ENCODE measurements at regions not wholly inside any gene's neighbourhood (a gene's known extent, or its start where the extent isn't known, plus 50 kb on each side); places are given as distances from the start of the nearest gene placed in this dataset.

GRCh38 chr1:219520241-219520640 is 92.7 kb downstream of the ZC3H11B start:
- no peak for DNase-seq

DNA sequence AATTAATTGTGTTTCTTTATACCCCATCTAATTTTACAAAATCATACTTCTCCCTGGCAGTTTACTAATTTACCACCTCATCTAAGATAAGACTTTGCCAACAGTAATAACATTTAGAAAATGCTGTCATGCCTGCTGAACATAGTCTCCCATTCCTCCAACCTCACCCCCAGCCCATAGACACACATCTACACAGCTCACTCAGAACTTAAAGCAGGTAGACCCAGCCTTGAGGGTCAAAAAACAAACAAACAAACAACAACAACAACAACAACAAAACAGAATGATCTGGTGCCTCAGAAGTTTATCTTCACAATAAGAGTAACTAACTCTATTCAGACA is 94.0 kb downstream of the ZC3H11B start:
- DNase-seq = no peak

DNA sequence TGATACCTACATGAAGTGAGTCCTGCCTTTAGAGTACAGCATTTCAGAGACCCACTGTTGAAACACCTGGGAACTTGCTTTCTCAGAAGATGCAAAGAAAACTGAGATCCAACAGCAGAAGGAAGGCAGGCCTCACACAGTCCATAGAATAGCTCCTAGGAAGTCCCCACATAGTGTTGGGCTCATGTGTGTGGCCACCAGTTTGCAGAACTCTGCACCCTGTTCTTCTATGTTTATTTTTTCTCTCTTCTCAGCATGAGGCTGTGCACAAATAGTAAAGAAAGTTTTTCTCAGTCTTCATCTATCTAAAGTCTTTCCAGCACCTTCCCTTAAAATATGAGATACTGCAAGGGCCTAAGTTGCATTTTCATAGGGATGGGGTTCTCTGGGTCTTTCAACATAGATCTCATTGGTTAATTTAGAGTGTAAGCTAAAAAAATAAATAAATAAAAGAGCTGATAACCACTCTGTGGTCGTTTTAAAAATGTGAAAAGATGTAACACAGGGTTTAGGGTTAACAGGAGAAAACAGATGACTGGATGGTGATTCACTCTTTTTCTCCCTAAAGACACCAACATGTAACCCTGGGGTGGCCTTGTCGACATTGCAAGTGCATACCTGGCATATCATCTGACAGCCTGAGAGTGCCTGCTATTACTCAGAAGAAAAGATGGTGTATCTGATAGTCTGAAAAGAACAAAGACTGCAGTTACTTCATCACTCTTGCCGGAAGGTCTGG is 94.6 kb downstream of the ZC3H11B start:
- DNase-seq = no peak

- DNase-seq = no peak
These were observed 95.9 kb downstream of the ZC3H11B start for GRCh38 chr1:219517031-219517430.

GRCh38 chr1:219514728-219515127 is 98.2 kb downstream of the ZC3H11B start:
- DNase-seq = no peak

DNA sequence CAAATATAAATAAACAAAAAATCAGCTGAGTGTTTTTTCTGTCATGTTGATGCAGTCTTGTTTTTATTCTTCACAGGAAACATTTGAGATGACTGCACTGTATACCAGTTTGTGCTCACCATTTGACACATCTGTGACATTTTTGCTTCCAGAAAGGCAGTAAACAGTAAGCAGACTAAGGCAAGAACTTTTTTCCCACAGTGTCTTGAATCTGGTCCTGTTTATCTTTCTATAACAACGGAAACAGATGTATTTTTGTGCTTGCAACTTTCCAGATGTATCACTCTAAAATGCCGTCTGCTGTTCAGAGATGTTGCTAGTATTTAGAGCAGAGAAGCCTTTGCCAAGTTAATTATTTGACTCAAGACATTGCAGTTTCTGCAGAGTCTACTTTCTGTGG is 105.5 kb downstream of the ZC3H11B start:
- DNase-seq = no peak

DNA sequence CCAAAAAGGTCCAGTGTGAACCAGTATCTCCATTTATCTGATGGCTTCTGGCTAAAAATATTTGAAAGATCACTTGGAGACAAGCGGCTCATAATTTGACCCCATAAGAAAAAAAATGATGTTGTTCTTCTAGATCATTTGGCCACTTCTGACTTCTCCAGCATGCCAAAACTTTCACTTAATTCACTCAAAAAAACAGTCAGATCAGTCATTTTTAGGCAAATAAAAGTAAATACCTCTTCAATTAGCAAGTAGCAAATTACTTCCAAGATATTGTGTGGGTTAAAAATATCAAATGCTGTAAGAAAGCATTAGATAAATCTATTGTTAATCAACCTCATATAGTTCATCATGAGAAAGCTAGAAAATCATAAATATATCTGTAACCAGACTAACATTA is 106.0 kb downstream of the ZC3H11B start:
- no peak for DNase-seq

- no peak for DNase-seq
These were observed 106.4 kb downstream of the ZC3H11B start for GRCh38 chr1:219506473-219506899.

GRCh38 chr1:219505886-219506285 is 107.0 kb downstream of the ZC3H11B start:
- DNase-seq = no peak

DNA sequence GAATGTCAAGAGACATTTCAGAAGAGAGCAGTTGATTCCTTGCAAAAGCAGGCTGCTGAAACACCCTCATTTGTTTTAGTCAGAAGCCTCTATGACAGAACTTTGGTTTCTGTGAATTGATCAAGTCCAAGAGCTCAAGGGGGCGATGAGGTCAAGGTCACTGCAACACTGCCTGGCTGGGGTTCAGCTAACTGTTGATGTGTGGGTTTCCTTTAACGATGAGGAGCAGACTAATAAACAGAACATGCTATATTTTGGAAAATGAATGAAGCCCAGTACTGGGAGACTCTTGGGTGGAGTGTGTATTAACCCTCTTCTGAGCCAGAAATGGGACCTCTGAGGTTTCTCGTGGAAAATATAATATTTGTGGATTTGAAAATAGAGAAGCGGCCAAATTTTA is 109.3 kb downstream of the ZC3H11B start:
- DNase-seq = no peak

GRCh38 chr1:219500327-219500897 is 112.5 kb downstream of the ZC3H11B start:
- no peak for DNase-seq

DNA sequence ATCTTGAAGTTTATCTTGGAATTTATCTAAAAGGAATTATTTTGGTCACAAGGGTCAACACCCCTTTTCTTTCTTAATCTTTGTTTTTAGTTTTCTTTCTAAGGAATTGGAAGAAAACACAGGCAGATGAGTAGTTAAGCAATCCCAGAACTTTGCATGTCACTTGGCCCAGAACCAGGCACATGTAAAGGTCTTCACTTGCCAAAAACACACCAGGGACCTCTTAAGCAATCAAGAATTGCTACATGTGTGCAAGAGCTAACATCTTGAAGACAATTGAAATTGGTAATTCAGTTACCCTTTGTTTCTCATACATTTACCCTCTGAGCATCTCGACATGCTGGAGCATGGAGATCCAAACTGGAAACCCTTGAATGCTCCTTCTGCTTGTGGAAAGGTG is 114.2 kb downstream of the ZC3H11B start:
- no peak for DNase-seq

DNA sequence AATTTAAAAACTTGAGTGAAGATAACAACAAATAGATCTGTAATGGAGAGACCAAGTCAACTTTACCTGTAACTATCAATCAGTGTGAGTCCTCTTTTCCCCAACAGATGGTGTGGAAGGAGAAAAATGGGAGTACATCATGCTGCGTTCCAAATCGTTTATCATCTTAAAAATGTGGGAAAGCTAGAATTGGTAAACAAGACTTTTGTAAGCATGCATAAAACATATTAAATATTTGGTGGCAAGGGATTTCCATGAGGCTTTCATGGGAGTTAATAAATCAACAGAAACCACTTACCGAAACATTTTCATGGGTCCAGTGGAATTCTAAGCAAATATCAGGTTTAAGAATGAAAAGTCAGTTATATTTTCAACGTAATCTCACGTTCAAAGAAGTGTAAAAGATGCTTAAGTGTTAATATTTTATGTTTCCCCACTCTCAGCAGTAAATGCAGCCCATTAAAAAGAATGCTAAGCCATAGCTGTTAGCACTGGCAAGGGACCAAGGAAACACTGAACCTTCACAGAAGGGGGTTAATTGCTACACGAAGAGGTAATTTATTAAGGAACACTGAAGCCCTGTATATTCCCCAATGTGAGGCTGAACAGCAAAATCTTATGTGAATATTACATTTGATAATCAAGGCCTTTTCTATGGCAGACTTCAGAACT is 117.0 kb downstream of the ZC3H11B start:
- DNase-seq = no peak

GRCh38 chr1:219492717-219493116 is 120.2 kb downstream of the ZC3H11B start:
- no peak for DNase-seq

- DNase-seq = no peak
These were observed 122.3 kb downstream of the ZC3H11B start for GRCh38 chr1:219490566-219490965.

GRCh38 chr1:219489636-219490035 is 123.3 kb downstream of the ZC3H11B start:
- DNase-seq = no peak

DNA sequence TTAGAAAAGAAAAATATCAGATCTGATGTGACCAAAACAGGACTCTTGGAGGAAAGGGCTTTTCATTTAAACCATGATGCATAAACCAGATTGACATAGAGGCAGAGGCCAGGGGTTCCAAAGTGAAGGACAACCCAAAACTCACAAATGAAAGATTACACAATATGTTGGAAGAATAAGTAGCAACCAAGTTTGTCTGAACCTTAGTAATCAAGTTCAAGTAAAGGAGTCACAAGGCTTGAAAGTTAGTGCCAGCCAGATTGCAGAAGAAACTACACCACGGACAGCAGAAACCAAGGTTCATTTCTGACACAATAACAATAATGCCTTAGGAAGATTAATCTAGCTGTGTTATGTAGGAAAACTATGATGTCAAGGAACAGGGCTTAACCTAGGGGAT is 124.6 kb downstream of the ZC3H11B start:
- DNase-seq = no peak

- no peak for DNase-seq
These were observed 129.4 kb downstream of the ZC3H11B start for GRCh38 chr1:219483530-219483929.

GRCh38 chr1:219480011-219480410 is 132.9 kb downstream of the ZC3H11B start:
- DNase-seq = no peak

GRCh38 chr1:219478811-219479210 is 134.1 kb downstream of the ZC3H11B start:
- no peak for DNase-seq

- no peak for DNase-seq
These were observed 135.0 kb downstream of the ZC3H11B start for GRCh38 chr1:219477861-219478260.

DNA sequence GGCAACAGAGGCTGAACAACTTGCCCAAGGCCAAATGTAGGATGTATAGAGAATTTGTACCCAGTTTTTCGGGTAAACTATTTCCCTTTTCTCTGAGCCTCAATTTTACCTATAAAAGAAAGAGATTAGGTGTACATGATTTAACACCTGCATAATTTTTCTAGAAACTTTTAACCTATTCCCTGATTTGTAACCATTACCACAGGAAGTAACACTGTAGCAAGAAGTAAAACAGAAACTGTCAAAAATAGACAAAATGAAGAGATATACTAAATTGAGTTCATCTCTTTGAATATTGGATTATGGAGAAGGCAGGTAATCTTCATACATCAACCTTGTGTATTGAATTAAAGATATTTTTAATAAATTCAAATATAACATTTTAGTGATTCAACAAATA is 136.2 kb downstream of the ZC3H11B start:
- no peak for DNase-seq

GRCh38 chr1:219476116-219476515 is 136.8 kb downstream of the ZC3H11B start:
- DNase-seq = no peak

- no peak for DNase-seq
These were observed 140.3 kb downstream of the ZC3H11B start for GRCh38 chr1:219472596-219472995.

DNA sequence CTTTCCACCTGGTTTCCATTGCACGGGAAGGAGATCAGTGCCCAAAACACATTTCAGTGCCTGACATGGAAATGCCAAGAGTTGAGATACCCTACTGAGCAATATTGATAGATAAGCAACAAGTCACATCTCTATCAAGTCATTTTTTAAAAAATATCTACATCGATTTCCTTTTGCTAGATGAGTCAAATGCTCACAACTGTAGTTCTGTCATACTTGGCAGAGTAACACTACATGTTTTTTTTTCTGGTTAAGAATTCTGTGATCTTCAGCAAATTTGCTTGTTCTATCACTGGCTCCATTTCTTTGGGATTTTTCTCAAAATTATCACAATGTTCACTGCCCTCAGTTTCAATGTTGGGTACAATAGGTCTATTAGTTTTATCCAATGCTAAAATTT is 145.4 kb downstream of the ZC3H11B start:
- DNase-seq = no peak
